ENCODE measurements at regions not wholly inside any gene's neighbourhood (a gene's known extent, or its start where the extent isn't known, plus 50 kb on each side); places are given as distances from the start of the nearest gene placed in this dataset.

- in situ Hi-C loops (cut with MboI; ENCODE audit: low sequenced_read_pairs, unreplicated experiment) = loop anchor here (10.0 to 25.0 kb wide), 2 partner anchors 509 to 869 kb away; no protein-coding TSS in a partner anchor
- peak; percentile 20 for DNase-seq (ENCODE audit: low spot score)
- TF ChIP-seq, protein P1, sequence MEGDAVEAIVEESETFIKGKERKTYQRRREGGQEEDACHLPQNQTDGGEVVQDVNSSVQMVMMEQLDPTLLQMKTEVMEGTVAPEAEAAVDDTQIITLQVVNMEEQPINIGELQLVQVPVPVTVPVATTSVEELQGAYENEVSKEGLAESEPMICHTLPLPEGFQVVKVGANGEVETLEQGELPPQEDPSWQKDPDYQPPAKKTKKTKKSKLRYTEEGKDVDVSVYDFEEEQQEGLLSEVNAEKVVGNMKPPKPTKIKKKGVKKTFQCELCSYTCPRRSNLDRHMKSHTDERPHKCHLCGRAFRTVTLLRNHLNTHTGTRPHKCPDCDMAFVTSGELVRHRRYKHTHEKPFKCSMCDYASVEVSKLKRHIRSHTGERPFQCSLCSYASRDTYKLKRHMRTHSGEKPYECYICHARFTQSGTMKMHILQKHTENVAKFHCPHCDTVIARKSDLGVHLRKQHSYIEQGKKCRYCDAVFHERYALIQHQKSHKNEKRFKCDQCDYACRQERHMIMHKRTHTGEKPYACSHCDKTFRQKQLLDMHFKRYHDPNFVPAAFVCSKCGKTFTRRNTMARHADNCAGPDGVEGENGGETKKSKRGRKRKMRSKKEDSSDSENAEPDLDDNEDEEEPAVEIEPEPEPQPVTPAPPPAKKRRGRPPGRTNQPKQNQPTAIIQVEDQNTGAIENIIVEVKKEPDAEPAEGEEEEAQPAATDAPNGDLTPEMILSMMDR (IDR thresholded peaks at IDR 0.05; ENCODE audit: borderline replicate concordance, control extremely low read depth, extremely low read depth, insufficient read depth, missing control alignments) = peak; percentile 53
Measured at GRCh38 chr16:76653390-76654026, 376.3 kb downstream of the CNTNAP4 start.

DNA sequence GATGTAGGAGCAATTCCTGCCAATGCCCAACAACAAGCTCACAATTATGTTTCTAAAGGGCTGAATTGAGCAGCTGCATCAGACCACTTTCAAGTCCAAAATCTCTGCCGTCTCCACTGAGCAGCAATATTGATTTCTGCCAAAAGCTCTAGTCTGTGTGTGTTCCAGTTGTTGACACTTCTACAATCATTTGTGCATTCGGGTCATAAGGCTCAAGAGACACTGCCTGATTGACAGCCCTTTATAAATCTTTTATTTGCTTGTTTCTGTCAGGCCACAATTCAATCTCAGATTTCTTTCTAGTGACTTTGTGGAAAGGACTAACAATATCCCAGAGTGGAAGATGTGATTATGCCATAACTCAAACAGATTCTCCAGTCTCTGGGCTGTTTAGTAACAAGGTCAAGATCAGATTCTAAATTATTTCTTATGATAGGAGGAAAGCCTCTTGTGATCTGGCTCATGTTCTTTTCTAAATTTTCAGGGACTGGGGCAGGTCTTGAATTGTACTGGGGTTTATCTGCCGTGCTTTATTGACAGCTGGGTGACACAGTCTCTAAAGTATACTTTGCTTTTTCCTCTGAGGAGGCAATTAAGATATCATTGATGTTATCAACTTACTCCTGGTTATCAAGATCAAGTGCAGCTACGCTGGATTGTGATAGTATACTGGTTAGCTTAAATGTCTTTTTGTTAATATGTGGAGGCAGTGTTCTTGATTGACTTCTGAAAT, 377.1 kb downstream of the CNTNAP4 start:
- TF ChIP-seq, protein P1 (IDR thresholded peaks at IDR 0.05; ENCODE audit: borderline replicate concordance, control extremely low read depth, extremely low read depth, insufficient read depth, missing control alignments) = no peak
- no peak for DNase-seq (ENCODE audit: low spot score)
- in situ Hi-C loops (cut with MboI; ENCODE audit: low sequenced_read_pairs, unreplicated experiment) = loop anchor here (10.0 to 25.0 kb wide), 2 partner anchors 508 to 869 kb away; no protein-coding TSS in a partner anchor

DNA sequence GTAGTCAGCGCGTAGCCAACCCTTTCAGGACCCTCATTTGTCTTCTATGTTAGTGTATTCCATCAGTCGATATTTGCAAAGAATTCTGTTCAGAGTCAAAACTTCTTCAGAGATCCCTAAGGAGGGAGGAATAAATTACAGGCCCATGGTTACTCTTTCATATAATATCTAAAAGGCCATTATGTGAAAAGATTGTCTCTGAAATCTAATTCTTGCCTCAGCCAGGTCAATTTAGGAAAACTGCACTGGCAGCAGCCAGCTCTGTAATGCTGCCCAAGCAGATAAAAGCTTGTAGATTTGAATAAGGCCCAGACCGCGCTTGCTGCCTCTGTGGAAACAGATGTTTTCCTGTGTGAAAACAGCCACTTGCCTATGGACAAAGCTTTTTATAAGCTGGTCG, 379.8 kb downstream of the CNTNAP4 start:
- TF ChIP-seq, protein P1 (IDR thresholded peaks at IDR 0.05; ENCODE audit: borderline replicate concordance, control extremely low read depth, extremely low read depth, insufficient read depth, missing control alignments) = no peak
- DNase-seq (ENCODE audit: low spot score) = no peak
- in situ Hi-C loops (cut with MboI; ENCODE audit: low sequenced_read_pairs, unreplicated experiment) = loop anchor here (10.0 to 25.0 kb wide), 2 partner anchors 505 to 872 kb away; no protein-coding TSS in a partner anchor

GRCh38 chr16:76661691-76662235, 384.6 kb downstream of the CNTNAP4 start:
- TF ChIP-seq, protein P1 (IDR thresholded peaks at IDR 0.05; ENCODE audit: borderline replicate concordance, control extremely low read depth, extremely low read depth, insufficient read depth, missing control alignments) = no peak
- in situ Hi-C loops (cut with MboI; ENCODE audit: low sequenced_read_pairs, unreplicated experiment) = loop anchor here (25.0 kb wide), 1 partner anchor 501 kb away; no protein-coding TSS in a partner anchor
- DNase-seq (ENCODE audit: low spot score) = no peak

DNA sequence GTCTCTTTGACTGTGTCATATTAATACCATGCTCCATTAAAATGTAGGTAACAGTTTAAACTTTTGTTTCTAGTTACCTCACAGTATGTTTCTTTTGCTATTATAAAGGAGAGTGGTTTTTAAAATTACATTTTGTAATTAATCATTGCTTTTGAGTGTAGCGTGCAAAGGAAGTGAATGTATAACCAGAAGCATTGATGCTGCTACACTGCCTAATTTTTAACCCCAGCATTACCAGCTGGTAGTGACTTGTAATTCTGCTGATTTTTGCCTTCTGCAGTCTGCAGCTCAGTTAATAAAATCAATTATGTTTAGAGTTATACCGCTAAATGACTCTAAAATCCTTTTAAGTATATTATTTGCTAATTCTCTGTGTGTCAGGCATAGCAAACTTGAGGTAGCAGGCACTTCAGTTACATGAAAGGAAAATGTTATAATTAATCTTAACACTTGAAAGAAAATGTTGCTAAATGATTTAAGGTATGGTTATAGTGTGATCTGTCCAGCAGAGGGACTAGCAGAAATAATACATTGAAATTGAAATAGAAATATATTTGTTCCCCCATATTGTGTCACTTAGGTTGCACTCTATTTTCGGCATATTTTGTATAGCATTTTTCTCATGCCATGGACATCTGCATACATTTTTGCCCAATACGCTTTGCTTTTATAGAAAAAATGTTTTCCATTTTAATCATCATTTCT, 388.5 kb downstream of the CNTNAP4 start:
- TF ChIP-seq, protein P1 (IDR thresholded peaks at IDR 0.05; ENCODE audit: borderline replicate concordance, control extremely low read depth, extremely low read depth, insufficient read depth, missing control alignments) = no peak
- DNase-seq (ENCODE audit: low spot score) = no peak
- in situ Hi-C loops (cut with MboI; ENCODE audit: low sequenced_read_pairs, unreplicated experiment) = loop anchor here (25.0 kb wide), 1 partner anchor 497 kb away; no protein-coding TSS in a partner anchor

DNA sequence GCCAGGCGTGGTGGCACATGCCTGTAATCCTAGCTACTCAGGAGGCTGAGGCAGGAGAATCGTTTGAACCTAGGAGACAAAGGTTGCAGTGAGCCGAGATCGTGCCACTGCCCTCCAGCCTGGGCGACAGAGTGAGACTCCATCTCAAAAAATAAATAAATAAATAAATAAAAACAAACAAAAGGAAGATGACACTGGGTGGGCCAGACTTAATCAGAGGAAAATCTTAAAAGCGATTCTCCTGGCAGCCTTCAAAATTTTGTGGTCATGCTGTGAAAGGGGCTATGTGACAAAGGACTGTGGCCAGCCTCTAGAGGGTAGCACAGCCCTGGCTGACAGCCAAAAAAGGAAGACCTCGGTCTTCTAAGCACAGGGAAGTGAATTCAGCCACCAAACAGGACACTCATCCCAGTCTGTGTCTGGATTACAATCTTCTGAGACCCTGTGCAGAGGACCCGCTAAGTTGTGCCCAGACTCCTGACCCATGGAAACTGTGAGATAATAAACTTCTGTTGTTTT, 391.1 kb downstream of the CNTNAP4 start:
- no peak for DNase-seq (ENCODE audit: low spot score)
- in situ Hi-C loops (cut with MboI; ENCODE audit: low sequenced_read_pairs, unreplicated experiment) = loop anchor here (25.0 kb wide), 1 partner anchor 494 kb away; no protein-coding TSS in a partner anchor
- TF ChIP-seq, protein P1 (IDR thresholded peaks at IDR 0.05; ENCODE audit: borderline replicate concordance, control extremely low read depth, extremely low read depth, insufficient read depth, missing control alignments) = no peak

Measured in GM13976 (cell line).